RWPE2 (cell line): ENCODE measurements at regions not wholly inside any gene's neighbourhood (a gene's known extent, or its start where the extent isn't known, plus 50 kb on each side); places are given as distances from the start of the nearest gene placed in this dataset.

Source experiments
- ATAC-seq: fragments of 200-7000 bp; cut with Tn5 transposase; 3 replicates; pipeline ENCODE4 v1.9.1; 2021; ENCODE audit warnings: low read depth
- DNase-seq: peaks from one replicate; pipeline ENCODE4 v3.0.0-alpha.2; 2020; ENCODE audit warnings: low spot score
- H3K27ac ChIP-seq: fragments of 450-650 bp; 2 replicates; pipeline ENCODE4 v1.5.1; 2017; ENCODE audit warnings: mild to moderate bottlenecking; ENCODE audit not compliant: poor library complexity, severe bottlenecking
- H3K27me3 ChIP-seq: fragments of 250-450 bp; sonication (Bioruptor Pico); 2 replicates; pipeline ENCODE4 v1.5.1; 2021; ENCODE audit warnings: mild to moderate bottlenecking, moderate library complexity; ENCODE audit not compliant: insufficient read depth, poor library complexity, severe bottlenecking
- H3K36me3 ChIP-seq: fragments of 250-450 bp; sonication (Bioruptor Pico); 2 replicates; pipeline ENCODE4 v1.5.1; 2020; ENCODE audit warnings: low read depth, mild to moderate bottlenecking, moderate library complexity
- H3K4me1 ChIP-seq: fragments of 250-450 bp; sonication (Bioruptor Pico); 2 replicates; pipeline ENCODE4 v1.5.1; 2021; ENCODE audit warnings: mild to moderate bottlenecking, moderate library complexity; ENCODE audit not compliant: insufficient read depth, poor library complexity, severe bottlenecking
- H3K4me3 ChIP-seq: fragments of 250-450 bp; sonication (Bioruptor Pico); 2 replicates; pipeline ENCODE4 v1.5.1; 2021; ENCODE audit warnings: mild to moderate bottlenecking, moderate library complexity; ENCODE audit not compliant: severe bottlenecking
- H3K9me3 ChIP-seq: fragments of 250-450 bp; sonication (Bioruptor Pico); 2 replicates; pipeline ENCODE4 v1.5.1; 2021; ENCODE audit warnings: mild to moderate bottlenecking, moderate library complexity; ENCODE audit not compliant: severe bottlenecking
- TF ChIP-seq, protein P1 (sequence below): fragments of 450-650 bp; IDR thresholded peaks from one replicate; pipeline ENCODE4 v1.5.1; 2017; ENCODE audit warnings: mild to moderate bottlenecking, moderate library complexity; ENCODE audit not compliant: poor library complexity, severe bottlenecking

DNA sequence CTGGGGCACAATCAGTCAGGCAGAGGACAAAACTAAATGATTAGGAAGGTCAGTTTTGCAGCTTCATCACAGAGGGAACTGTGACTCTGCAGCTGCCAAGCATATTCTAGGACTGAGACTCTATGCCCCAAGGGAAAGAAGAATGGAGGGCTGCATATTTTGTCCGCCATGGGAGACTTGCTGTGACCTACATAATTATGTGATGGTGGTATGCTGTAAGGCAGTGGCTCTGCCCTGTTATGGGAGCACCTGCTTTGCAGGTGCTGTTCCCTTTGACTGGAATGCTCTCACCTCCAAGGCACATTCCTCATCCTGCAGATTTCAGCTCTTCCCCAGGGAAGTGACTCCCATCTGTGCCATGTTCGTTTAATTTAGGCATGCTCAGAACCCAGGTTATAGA is 261.9 kb upstream of the EPHA4 start:
- Histone ChIP-seq H3K4me1 (no peaks in the 10 kb centered on the region), H3K36me3 (no peaks in the 10 kb centered on the region), H3K27me3 (peaks cover 5% of the 10 kb centered on the region), H3K27ac (no peak overlapping the region), H3K4me3 (no peak overlapping the region), H3K9me3 (no peaks in the 10 kb centered on the region)
- ATAC-seq (no peak), DNase-seq (no peak)
- TF ChIP-seq, protein P1, sequence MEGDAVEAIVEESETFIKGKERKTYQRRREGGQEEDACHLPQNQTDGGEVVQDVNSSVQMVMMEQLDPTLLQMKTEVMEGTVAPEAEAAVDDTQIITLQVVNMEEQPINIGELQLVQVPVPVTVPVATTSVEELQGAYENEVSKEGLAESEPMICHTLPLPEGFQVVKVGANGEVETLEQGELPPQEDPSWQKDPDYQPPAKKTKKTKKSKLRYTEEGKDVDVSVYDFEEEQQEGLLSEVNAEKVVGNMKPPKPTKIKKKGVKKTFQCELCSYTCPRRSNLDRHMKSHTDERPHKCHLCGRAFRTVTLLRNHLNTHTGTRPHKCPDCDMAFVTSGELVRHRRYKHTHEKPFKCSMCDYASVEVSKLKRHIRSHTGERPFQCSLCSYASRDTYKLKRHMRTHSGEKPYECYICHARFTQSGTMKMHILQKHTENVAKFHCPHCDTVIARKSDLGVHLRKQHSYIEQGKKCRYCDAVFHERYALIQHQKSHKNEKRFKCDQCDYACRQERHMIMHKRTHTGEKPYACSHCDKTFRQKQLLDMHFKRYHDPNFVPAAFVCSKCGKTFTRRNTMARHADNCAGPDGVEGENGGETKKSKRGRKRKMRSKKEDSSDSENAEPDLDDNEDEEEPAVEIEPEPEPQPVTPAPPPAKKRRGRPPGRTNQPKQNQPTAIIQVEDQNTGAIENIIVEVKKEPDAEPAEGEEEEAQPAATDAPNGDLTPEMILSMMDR: no peak

DNA sequence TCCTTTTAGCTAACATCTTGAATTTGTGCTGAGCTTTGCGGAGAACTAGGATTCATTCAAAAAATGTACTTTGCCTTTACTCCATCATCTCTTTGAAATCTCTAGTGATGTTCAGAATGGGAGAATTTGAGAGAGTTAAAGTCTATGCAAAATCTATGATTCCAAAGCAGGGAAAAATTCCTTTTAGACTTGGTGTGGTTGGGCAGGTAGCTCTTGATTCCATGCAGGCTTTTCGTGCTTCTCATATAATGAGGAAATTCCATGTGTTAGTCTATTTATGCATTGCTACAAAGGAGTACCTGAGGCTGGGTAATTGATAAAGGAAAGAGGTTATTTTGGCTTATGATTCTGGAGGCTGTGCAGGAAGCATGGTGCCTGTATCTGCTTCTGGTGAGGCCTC is 258.9 kb upstream of the EPHA4 start:
- Histone ChIP-seq H3K36me3 (no peaks in the 10 kb centered on the region), H3K4me3 (no peak overlapping the region), H3K27me3 (peaks cover under 1% of the 10 kb centered on the region), H3K4me1 (no peaks in the 10 kb centered on the region), H3K27ac (no peak overlapping the region), H3K9me3 (no peaks in the 10 kb centered on the region)
- TF ChIP-seq, protein P1: no peak
- DNase-seq (no peak), ATAC-seq (no peak)

DNA sequence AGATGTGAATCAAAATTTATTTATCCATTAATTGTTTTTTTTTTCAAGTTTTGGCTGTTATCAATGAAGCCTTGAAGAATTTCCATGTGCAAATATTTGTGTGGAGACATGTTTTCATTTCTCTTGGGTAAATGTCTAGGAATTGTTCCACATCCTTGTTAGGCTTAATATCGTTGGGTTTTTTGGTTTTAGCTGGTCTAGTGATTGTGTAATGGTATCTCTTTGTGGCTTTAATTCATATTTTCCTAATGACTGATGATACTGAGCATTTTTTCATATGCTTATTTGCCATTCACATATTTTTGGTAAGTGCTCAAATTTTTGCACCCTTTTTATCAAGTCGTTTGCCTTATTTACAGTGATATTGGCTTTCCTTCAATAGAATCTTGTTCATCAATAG is 250.3 kb upstream of the EPHA4 start:
- Histone ChIP-seq H3K27me3 (no peaks in the 10 kb centered on the region), H3K4me1 (no peaks in the 10 kb centered on the region), H3K36me3 (no peaks in the 10 kb centered on the region), H3K27ac (no peak overlapping the region), H3K9me3 (no peaks in the 10 kb centered on the region), H3K4me3 (no peak overlapping the region)
- TF ChIP-seq, protein P1: no peak
- DNase-seq (no peak), ATAC-seq (no peak)

DNA sequence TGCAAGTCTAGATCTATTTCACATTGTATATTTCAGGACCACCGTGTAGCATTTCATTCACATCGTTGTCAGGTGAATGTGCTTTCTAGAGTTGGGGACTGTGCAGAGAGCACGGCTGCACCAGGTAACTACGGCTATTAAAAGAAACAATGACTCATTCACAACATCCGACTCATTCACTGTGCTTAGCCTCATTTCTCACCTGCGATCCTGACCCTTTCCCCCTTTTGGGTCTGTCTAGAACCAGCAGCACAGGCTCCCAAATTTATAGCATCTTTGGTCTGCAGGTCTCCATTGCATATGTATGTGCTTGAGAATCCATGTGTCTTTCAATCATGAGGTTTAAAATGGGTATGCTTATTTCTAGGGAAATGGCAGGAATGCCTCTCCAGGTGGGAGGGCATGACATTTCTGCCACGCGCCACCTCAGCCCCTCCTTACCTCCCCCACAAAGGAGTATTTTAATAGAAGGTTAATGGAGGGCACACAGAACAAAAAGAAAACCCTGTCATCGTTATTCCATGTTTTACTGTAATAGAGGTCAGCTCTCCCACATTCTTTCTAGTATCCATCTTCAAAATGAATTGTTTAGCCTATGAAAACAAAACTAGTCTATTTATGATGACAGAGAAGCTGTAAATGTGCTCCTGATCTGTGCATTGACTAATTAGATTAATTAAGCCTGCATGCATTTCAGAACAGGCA is 246.7 kb upstream of the EPHA4 start:
- Histone ChIP-seq H3K4me3 (no peak overlapping the region), H3K4me1 (no peaks in the 10 kb centered on the region), H3K27ac (no peak overlapping the region), H3K36me3 (no peaks in the 10 kb centered on the region), H3K27me3 (no peaks in the 10 kb centered on the region), H3K9me3 (no peaks in the 10 kb centered on the region)
- TF ChIP-seq, protein P1: no peak
- peak; percentile 62; the same call in 2 of the 3 replicates for ATAC-seq
- DNase-seq: no peak

DNA sequence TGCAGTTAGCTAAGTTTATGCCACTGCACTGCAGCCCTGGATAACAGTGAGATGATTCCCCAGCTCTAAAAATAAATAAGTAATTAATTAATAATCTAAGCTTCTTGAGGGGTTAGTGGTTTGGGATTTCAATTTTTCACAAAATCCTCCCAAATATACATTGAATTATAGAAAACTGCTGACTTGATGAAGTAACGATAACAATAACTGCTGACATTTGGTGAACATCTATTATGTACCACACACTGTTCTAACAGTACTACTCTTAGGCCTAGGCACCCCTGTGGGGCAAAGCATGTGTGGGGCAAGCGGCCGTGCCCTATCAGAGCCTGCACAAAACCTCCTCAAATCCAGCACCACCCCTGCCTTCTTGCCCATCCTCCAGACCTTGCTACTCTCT is 245.8 kb upstream of the EPHA4 start:
- ATAC-seq (no peak), DNase-seq (no peak)
- Histone ChIP-seq H3K36me3 (no peaks in the 10 kb centered on the region), H3K9me3 (no peaks in the 10 kb centered on the region), H3K27me3 (no peaks in the 10 kb centered on the region), H3K4me1 (no peaks in the 10 kb centered on the region), H3K27ac (no peak overlapping the region), H3K4me3 (no peak overlapping the region)
- TF ChIP-seq, protein P1: no peak
